BJ (cell line): ENCODE measurements at regions not wholly inside any gene's neighbourhood (a gene's known extent, or its start where the extent isn't known, plus 50 kb on each side); places are given as distances from the start of the nearest gene placed in this dataset.
"Not testable (repeated sequence)": the region's sequence is repeated elsewhere in the genome, so short reads cannot be mapped to it uniquely, and the experiment has no call there.

ENCODE experiments used
- CTCF ChIA-PET: fragments of 350-600 bp; formaldehyde crosslinking; extraction: SDS; loops from one replicate; lab custom pipeline; 2021; ENCODE audit warnings: antibody characterized with exemption, inconsistent platforms; lab: Yijun Ruan, JAX
- POLR2A ChIA-PET: fragments of 300-600 bp; sonication (Branson Sonifier 250); formaldehyde crosslinking; extraction: SDS; loops from one replicate; lab custom pipeline; 2021; ENCODE audit warnings: antibody characterized with exemption; lab: Charles Lee
- DNase-seq: peaks from one replicate; pipeline ENCODE4 v3.0.0-alpha.2; 2011; ENCODE audit warnings: low read depth
- H3K27me3 ChIP-seq: 2 replicates; pipeline ENCODE4 v1.6.0; 2011; ENCODE audit warnings: low read length; ENCODE audit not compliant: control insufficient read depth, insufficient read depth
- H3K36me3 ChIP-seq: 2 replicates; pipeline ENCODE4 v1.5.1; 2011; ENCODE audit warnings: low read length; ENCODE audit not compliant: control insufficient read depth, insufficient read depth
- H3K4me3 ChIP-seq: 2 replicates; pipeline ENCODE4 v1.5.1; 2011; ENCODE audit warnings: low read depth, mild to moderate bottlenecking, control low read depth, low read length
- CTCF ChIP-seq: IDR thresholded peaks from 2 replicates; pipeline ENCODE4 v1.5.1; 2011; ENCODE audit warnings: low read depth, mild to moderate bottlenecking, control low read depth, inconsistent platforms, low read length, moderate library complexity; ENCODE audit not compliant: insufficient read depth

DNA sequence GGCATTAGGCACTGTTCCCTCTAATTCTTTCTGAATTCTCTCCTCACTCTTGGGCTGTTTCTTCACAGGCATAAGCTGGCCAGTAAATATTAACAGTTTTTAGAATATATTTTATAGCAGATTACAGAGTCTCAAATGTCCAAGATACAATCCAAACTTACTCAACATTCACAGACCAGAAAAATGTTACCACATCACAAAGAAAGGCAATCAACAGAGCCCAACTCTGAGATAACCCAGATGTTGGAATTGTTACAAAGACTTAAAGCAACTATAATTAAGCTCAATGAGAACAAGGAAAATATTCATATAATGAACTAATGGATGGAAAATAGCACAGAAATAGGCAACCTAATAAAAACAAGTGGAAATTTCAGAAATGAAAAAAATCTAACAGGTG is 401.1 kb upstream of the RGMB start:
- DNase-seq = no peak
- no peak overlapping the region for H3K4me3 ChIP-seq
- no peak for TF ChIP-seq CTCF
- H3K27me3 ChIP-seq = no peaks in the 10 kb centered on the region
- CTCF ChIA-PET = no interaction called here
- POLR2A ChIA-PET = no interaction called here
- no peaks in the 10 kb centered on the region for H3K36me3 ChIP-seq

- ChIA-PET CTCF (interaction anchor here (0.6 to 1.4 kb wide), 5 partner anchors 9 to 1517 kb away, joined by 3 to 4 read pairs (median 3); no protein-coding TSS in a partner anchor), POLR2A (no interaction called here)
- Histone ChIP-seq H3K27me3 (no peaks in the 10 kb centered on the region), H3K36me3 (no peaks in the 10 kb centered on the region), H3K4me3 (no peak overlapping the region)
- DNase-seq = no peak
- TF ChIP-seq CTCF = no peak
These were observed 381.4 kb upstream of the RGMB start for GRCh38 chr5:98391921-98392625.

GRCh38 chr5:98393205-98393604 is 380.3 kb upstream of the RGMB start:
- DNase-seq, H3K4me3 ChIP-seq, H3K27me3 ChIP-seq, H3K36me3 ChIP-seq, CTCF ChIA-PET: not testable (repeated sequence)
- POLR2A ChIA-PET = interaction anchor here (0.6 kb wide), 1 partner anchor 24 kb away, joined by 3 read pairs; no protein-coding TSS in a partner anchor

DNA sequence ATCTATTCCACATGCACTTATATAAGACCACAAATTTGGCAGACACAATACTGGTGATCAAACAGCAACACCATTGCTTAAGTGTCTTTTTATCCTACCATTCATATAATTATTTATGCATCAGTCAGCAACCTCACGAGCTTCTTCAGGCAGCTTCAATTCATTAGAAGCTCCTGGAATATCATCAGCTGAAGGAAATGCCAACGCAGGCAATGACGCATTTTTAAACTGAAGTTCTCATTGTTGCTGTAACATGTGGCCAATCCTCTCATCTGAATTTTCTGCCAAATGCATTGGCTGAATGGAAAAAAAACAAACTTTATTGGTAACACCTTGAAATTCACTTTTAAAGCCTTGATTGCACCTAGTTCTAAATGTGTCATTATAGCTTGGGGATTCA is 376.4 kb upstream of the RGMB start:
- POLR2A ChIA-PET = no interaction called here
- no peak for TF ChIP-seq CTCF
- CTCF ChIA-PET = interaction anchor here (0.6 to 1.1 kb wide), 4 partner anchors 8 to 386 kb away, joined by 3 to 4 read pairs (median 4); no protein-coding TSS in a partner anchor
- peak; percentile 84 for DNase-seq
- H3K4me3 ChIP-seq = no peak overlapping the region
- H3K36me3 ChIP-seq = no peaks in the 10 kb centered on the region
- no peaks in the 10 kb centered on the region for H3K27me3 ChIP-seq

GRCh38 chr5:98398465-98398864 is 375.0 kb upstream of the RGMB start:
- Histone ChIP-seq H3K36me3 (no peaks in the 10 kb centered on the region), H3K27me3 (no peaks in the 10 kb centered on the region), H3K4me3 (no peak overlapping the region)
- CTCF ChIA-PET = interaction anchor here (0.6 to 1.6 kb wide), 3 partner anchors 10 to 374 kb away, joined by 3 to 6 read pairs (median 4); partner anchors contain the start of gene RGMB
- POLR2A ChIA-PET = no interaction called here
- TF ChIP-seq CTCF = no peak
- no peak for DNase-seq
